ENCODE measurements at regions not wholly inside any gene's neighbourhood (a gene's known extent, or its start where the extent isn't known, plus 50 kb on each side); places are given as distances from the start of the nearest gene placed in this dataset.

DNA sequence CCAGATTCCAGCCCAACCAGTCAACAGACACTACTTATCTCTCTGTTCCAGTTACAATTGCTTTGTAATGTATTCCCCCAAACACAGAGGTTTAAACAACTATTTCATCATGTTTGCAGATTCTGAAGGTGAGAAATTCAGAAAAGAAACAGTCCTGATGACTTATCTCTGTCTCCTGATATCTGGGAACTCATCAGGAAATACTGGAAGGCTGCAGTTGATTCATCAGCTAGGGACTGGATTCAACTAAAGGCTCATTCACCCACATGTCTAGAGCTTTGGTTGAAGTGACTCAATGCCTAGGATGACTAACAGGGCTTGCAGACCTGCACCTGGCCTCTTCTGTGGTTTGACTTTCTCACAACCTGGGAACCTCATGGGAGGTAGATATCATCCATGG, 56.6 kb upstream of the GPC6 start:
- Histone ChIP-seq H3K4me3 (ENCODE audit: low read length) (no peak overlapping the region), H3K27me3 (ENCODE audit: control insufficient read depth, insufficient read depth, low read length) (no peaks in the 10 kb centered on the region), H3K27ac (ENCODE audit: low read length) (no peak overlapping the region), H3K9me3 (ENCODE audit: control insufficient read depth, low read depth, low read length) (no peaks in the 10 kb centered on the region), H3K36me3 (ENCODE audit: control insufficient read depth, insufficient read depth, low read length) (no peaks in the 10 kb centered on the region), H3K4me1 (ENCODE audit: control insufficient read depth, insufficient read depth, low read length) (no peaks in the 10 kb centered on the region)
- no peak for DNase-seq

GRCh38 chr13:93172109-93172508, 54.5 kb upstream of the GPC6 start:
- Histone ChIP-seq H3K27me3 (ENCODE audit: control insufficient read depth, insufficient read depth, low read length) (no peaks in the 10 kb centered on the region), H3K36me3 (ENCODE audit: control insufficient read depth, insufficient read depth, low read length) (no peaks in the 10 kb centered on the region), H3K4me1 (ENCODE audit: control insufficient read depth, insufficient read depth, low read length) (no peaks in the 10 kb centered on the region), H3K27ac (ENCODE audit: low read length) (no peak overlapping the region), H3K9me3 (ENCODE audit: control insufficient read depth, low read depth, low read length) (no peaks in the 10 kb centered on the region), H3K4me3 (ENCODE audit: low read length) (no peak overlapping the region)
- no peak for DNase-seq
- 100% methylated on average over 1 of the region's 1 CpG for whole genome bisulfite sequencing (ENCODE audit: insufficient coverage, low lambda C conversion rate)

DNA sequence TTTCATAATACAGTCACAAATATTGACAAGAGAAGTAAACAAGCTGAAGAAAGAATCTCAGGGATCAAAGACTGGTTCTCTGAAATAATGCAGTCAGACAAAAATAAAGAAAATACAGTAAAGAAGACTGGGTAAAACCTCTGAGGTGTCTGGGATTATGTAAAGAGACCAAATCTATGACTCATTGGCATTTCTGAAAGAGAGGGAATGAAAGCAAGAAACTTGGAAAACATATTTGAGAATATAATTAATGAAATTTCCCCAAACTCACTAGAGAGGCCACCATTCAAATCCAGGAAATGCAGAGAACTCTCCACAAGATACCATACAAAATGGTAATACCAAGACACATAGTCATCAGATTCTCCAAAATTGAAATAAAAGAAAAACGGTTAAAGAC, 53.0 kb upstream of the GPC6 start:
- Histone ChIP-seq H3K9me3 (ENCODE audit: control insufficient read depth, low read depth, low read length) (no peaks in the 10 kb centered on the region), H3K27me3 (ENCODE audit: control insufficient read depth, insufficient read depth, low read length) (no peaks in the 10 kb centered on the region)
- 100% methylated on average over 1 of the region's 1 CpG for WGBS (ENCODE audit: insufficient coverage, low lambda C conversion rate)

DNA sequence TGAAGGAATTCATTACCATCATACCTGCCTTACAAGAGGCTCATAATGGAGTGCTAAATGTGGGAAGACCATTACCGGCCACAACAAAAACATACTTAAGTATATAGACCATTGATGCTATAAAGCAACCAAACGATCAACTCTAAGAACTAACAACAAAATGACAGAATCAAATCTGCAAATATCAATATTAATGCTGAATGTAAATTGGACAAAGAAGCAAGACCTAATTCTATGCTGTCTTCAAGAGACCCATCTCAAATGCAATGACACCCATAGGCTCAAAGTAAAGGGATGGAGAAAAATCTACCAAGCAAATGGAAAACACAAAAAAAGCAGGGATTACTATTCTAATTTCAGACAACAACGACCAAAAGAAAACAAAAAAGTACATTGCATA, 52.3 kb upstream of the GPC6 start:
- WGBS (ENCODE audit: insufficient coverage, low lambda C conversion rate) = 100% methylated on average over 1 of the region's 3 CpGs
- no peak overlapping the region for H3K27ac ChIP-seq (ENCODE audit: low read length)

More for the DNA sequence above, 53.0 kb upstream of the GPC6 start:
- H3K4me3 ChIP-seq (ENCODE audit: low read length) = no peak overlapping the region
- H3K36me3 ChIP-seq (ENCODE audit: control insufficient read depth, insufficient read depth, low read length) = no peaks in the 10 kb centered on the region
- H3K4me1 ChIP-seq (ENCODE audit: control insufficient read depth, insufficient read depth, low read length) = no peaks in the 10 kb centered on the region
- H3K27ac ChIP-seq (ENCODE audit: low read length) = no peak overlapping the region
- no peak for DNase-seq

More for the DNA sequence above, 52.3 kb upstream of the GPC6 start:
- no peak overlapping the region for H3K4me3 ChIP-seq (ENCODE audit: low read length)
- H3K36me3 ChIP-seq (ENCODE audit: control insufficient read depth, insufficient read depth, low read length) = no peaks in the 10 kb centered on the region
- no peak for DNase-seq
- H3K4me1 ChIP-seq (ENCODE audit: control insufficient read depth, insufficient read depth, low read length) = no peaks in the 10 kb centered on the region
- H3K27me3 ChIP-seq (ENCODE audit: control insufficient read depth, insufficient read depth, low read length) = no peaks in the 10 kb centered on the region
- H3K9me3 ChIP-seq (ENCODE audit: control insufficient read depth, low read depth, low read length) = no peaks in the 10 kb centered on the region

Data from large intestine (tissue), 3 donors.